ENCODE measurements at regions not wholly inside any gene's neighbourhood (a gene's known extent, or its start where the extent isn't known, plus 50 kb on each side); places are given as distances from the start of the nearest gene placed in this dataset.

DNA sequence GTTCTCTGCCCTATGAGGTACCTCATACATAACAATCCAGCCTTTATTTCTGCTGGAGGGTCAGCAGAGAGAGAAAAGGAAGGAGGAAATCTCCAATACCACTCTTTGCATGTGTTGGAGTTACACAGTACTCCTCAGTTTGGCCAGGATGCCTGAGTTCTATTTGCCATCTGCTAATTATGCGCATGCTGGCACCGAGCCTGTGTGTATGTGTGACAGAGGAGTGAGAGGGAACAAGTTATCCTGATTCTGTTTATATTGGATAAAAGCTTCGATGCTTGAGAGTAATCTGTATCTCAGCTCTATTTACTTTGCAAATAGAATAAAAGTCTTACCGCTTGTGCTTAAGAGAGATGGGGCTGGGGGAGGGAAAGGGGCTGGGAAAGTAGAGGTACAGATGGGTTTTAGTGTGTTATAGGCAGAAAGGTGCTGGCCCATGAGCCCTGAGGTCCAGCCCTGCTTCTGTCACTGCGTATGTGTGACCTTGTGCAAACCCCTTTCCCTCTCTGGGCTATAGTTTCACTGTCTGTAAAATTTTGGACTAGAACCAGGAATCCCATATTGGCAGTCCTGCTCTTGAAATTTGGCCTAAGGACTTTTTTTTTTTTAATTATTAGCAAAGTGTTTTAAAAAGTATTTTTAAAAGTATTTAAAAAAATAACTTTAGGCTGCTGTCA lies 54.5 kb upstream of the PLXNA2 start:
- Histone ChIP-seq H3K36me3 (ENCODE audit: control insufficient read depth, insufficient read depth, low read length) (no peaks in the 10 kb centered on the region), H3K4me3 (ENCODE audit: low read depth, low read length) (no peak overlapping the region), H3K27me3 (ENCODE audit: control insufficient read depth, insufficient read depth, low read length) (peaks cover 4% of the 10 kb centered on the region)
- TF ChIP-seq, protein P1, sequence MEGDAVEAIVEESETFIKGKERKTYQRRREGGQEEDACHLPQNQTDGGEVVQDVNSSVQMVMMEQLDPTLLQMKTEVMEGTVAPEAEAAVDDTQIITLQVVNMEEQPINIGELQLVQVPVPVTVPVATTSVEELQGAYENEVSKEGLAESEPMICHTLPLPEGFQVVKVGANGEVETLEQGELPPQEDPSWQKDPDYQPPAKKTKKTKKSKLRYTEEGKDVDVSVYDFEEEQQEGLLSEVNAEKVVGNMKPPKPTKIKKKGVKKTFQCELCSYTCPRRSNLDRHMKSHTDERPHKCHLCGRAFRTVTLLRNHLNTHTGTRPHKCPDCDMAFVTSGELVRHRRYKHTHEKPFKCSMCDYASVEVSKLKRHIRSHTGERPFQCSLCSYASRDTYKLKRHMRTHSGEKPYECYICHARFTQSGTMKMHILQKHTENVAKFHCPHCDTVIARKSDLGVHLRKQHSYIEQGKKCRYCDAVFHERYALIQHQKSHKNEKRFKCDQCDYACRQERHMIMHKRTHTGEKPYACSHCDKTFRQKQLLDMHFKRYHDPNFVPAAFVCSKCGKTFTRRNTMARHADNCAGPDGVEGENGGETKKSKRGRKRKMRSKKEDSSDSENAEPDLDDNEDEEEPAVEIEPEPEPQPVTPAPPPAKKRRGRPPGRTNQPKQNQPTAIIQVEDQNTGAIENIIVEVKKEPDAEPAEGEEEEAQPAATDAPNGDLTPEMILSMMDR (IDR thresholded peaks at IDR 0.05; ENCODE audit: insufficient read depth, low read length, poor library complexity, severe bottlenecking), result no peak
- no peak for DNase-seq (ENCODE audit: low read depth)

DNA sequence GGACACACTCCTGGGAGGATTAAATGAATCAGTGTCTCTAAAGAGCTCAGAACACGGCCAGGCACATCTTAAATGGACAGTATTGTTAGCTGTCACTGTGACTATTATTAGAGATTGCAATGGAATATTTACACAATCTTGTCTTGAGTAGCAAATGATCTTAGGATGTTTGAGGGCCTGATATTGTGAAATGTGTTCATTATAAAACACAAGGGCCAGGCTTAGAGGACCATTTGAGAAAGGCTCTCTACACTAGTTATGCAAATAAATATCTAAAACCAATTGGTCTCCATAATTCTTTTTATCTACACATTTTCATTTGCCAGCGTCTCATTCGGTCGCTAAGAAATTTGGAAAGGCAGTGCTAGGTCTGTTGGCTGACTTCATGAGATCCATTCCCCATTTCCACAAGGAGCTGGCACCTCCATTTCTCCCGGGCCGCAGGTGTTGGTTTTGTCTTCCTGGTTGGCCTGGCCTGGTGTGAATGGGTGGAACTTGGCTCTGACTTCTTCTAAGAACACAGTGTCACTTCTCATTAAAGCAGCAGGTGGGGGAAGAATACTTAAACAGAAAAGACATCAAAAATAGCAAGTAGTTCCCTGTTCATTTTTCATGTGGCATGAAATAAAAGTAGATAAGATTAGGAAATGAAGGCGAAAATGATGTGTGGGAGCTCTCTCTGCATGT lies 56.0 kb upstream of the PLXNA2 start:
- no peaks in the 10 kb centered on the region for H3K36me3 ChIP-seq (ENCODE audit: control insufficient read depth, insufficient read depth, low read length)
- TF ChIP-seq, protein P1 (IDR thresholded peaks at IDR 0.05; ENCODE audit: insufficient read depth, low read length, poor library complexity, severe bottlenecking), result no peak
- no peak for DNase-seq (ENCODE audit: low read depth)
- H3K27me3 ChIP-seq (ENCODE audit: control insufficient read depth, insufficient read depth, low read length), result peaks cover 2% of the 10 kb centered on the region
- no peak overlapping the region for H3K4me3 ChIP-seq (ENCODE audit: low read depth, low read length)

DNA sequence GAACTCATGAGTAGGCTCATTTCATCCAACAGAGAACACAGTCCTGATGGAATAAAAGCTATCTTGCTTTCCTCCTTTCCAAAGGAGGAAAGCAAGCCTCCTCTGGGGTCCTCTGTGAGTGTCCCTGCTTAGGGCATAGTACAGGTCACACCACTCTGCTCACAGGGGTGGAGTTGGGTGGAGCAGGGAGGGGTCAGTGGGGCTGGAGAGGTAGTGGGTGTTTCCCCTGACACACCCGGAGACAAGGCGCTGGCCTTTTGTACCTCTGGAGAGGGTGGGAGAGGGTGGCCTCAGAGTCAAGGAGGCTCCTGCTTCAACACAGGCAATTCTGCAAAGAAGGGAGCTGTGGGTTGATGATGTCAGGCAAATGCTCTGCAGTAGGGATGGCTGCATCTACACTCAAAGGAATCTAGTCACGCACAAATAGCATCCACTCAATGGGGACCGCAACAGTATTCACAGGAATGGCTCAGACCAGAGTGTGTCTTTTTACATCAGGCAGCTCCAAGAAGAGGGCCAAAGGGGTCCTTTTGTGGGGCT lies 58.6 kb upstream of the PLXNA2 start:
- Histone ChIP-seq H3K36me3 (ENCODE audit: control insufficient read depth, insufficient read depth, low read length) (no peaks in the 10 kb centered on the region), H3K27me3 (ENCODE audit: control insufficient read depth, insufficient read depth, low read length) (peaks cover 2% of the 10 kb centered on the region), H3K4me3 (ENCODE audit: low read depth, low read length) (no peak overlapping the region)
- no peak for DNase-seq (ENCODE audit: low read depth)
- TF ChIP-seq, protein P1 (IDR thresholded peaks at IDR 0.05; ENCODE audit: insufficient read depth, low read length, poor library complexity, severe bottlenecking), result no peak

DNA sequence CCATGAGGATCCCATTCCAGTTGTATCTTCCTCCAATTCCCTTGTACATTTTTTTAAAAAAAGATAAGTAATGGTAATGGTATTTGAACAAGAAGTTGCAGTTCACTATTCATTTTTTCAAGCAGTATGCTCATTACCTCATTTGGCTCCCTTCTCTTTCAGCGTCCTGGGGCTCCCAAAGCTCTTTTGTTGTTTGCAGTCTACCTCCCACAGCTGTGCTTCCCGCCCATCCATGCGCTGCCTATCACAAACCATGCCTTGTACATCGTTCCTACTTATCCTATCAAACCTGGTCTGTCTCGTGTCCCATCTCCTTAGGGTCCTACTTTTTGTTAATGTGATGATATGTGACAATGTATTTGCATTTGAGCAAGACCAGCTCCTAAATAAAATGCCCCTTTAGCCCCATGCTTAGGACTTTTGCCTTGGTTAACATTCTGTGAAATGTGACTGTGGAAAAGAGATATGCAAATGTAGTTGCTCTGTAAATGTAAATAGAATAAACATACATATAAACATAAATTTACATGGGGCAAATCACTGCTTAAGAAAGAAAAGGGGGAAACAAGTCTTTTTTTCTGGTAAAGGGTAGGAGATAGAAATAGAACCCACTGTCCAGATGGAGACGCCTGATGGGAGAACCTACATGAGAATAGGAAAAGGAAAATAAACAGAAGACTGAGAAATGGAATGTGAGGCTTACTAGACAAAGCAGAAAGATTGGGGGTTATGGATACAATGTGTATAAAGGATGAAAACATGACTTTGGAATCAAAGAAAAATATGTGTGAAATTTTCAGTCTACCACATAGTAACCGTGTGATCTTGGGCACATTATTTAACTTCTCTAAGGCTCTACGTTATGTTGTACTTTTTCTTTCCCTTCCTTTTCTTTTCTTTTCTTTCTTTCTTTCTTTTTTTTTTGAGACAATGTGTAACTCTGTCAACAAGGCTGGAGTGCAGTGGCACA lies 59.8 kb upstream of the PLXNA2 start:
- Histone ChIP-seq H3K4me3 (ENCODE audit: low read depth, low read length) (no peak overlapping the region), H3K27me3 (ENCODE audit: control insufficient read depth, insufficient read depth, low read length) (peaks cover 2% of the 10 kb centered on the region), H3K36me3 (ENCODE audit: control insufficient read depth, insufficient read depth, low read length) (no peaks in the 10 kb centered on the region)
- no peak for DNase-seq (ENCODE audit: low read depth)
- TF ChIP-seq, protein P1 (IDR thresholded peaks at IDR 0.05; ENCODE audit: insufficient read depth, low read length, poor library complexity, severe bottlenecking), result no peak

DNA sequence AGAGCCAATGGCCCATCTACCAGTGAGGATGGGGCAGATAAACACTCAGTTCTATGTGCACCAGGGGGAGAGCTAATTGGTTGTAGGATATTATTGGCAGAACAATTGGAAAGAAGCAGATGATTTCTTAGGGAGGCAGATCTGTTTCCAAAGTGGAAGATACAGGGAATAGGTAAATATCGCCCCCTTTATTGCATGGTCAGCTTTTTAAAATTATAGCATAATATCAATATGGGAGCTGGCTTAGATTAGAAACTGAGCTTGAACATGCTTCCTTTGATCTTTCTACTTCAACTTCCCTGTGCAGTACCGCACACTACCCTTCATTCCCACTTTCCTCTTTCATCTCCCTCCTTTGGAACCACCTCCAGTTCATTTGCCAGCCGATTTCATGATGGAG lies 64.0 kb upstream of the PLXNA2 start:
- TF ChIP-seq, protein P1 (IDR thresholded peaks at IDR 0.05; ENCODE audit: insufficient read depth, low read length, poor library complexity, severe bottlenecking), result no peak
- DNase-seq (ENCODE audit: low read depth), result no peak
- Histone ChIP-seq H3K27me3 (ENCODE audit: control insufficient read depth, insufficient read depth, low read length) (no peaks in the 10 kb centered on the region), H3K4me3 (ENCODE audit: low read depth, low read length) (no peak overlapping the region), H3K36me3 (ENCODE audit: control insufficient read depth, insufficient read depth, low read length) (no peaks in the 10 kb centered on the region)
